NCI-H446 treated with DMSO at 0.1 percent for 48 hours (cell line): ENCODE measurements at regions not wholly inside any gene's neighbourhood (a gene's known extent, or its start where the extent isn't known, plus 50 kb on each side); places are given as distances from the start of the nearest gene placed in this dataset.
"Not testable (repeated sequence)": the region's sequence is repeated elsewhere in the genome, so short reads cannot be mapped to it uniquely, and the experiment has no call there.

Experiments
- DNase-seq: peaks from one replicate; lab custom pipeline; 2025; lab: John Stamatoyannopoulos, UW

GRCh38 chr7:69104023-69104422 lies 494.3 kb upstream of the AUTS2 start:
- DNase-seq: no peak

GRCh38 chr7:69105092-69105491 lies 493.2 kb upstream of the AUTS2 start:
- no peak for DNase-seq

- DNase-seq: no peak
Measured at GRCh38 chr7:69105981-69106380, 492.3 kb upstream of the AUTS2 start.

DNA sequence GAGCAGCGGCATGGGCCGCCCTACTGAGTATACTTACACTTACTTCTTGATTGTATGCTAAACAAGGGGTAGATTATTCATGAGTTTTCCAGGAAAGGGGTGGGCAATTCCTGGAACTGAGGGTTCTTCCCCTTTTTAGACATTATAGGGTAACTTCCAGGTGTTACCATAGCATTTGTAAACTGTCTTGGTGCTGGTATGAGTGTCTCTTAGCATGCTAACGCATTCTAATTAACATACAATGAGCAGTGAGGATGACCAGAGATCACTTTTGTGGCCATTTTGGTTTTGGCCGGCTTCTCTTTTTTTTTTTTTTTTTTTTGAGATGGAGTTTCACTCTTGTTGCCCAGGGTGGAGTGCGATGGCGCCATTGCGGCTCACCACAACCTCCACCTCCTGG lies 491.8 kb upstream of the AUTS2 start:
- not testable (repeated sequence) for DNase-seq

GRCh38 chr7:69106946-69107345 lies 491.3 kb upstream of the AUTS2 start:
- not testable (repeated sequence) for DNase-seq

DNA sequence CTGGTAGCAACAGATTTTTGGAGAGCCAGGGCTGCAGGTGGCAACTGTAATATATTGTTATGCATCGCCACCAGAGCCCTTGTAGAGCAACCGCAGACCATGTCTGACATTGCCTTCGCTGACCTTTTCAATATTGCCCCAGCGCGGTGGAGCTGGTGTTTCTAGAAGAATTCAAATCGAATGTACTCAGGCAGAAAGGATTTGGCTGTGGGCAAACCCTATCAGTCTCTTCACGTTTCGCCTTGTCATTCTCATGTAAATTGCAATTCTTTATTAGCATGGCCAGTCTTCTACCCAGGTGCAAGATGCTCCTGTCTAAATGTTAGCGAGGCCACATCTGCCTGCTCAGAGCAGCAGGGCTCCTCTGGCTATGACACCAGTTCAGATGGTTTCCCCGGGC lies 490.2 kb upstream of the AUTS2 start:
- DNase-seq: no peak

DNA sequence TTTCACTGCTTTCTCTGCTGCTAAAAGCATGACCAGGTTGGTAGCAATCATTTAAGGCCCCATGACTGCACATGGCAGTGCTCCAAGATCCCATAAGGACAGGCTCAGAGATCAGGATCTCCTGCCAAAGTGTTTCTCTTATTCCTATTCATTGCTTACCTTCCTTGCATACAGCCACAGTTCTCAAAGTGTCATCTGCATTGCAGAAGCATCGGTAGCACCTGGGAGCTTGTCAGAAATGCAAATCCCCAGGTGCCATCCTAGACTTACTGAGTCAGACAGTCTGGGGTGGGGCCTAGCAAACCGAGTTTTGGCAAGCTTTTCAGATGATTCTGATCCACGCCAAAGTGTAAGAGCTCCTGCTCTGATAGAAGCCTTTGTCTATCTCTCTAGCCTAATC lies 489.0 kb upstream of the AUTS2 start:
- no peak for DNase-seq

- no peak for DNase-seq
Measured at GRCh38 chr7:69109879-69110278, 488.4 kb upstream of the AUTS2 start.

GRCh38 chr7:69110450-69111050 lies 487.7 kb upstream of the AUTS2 start:
- DNase-seq: no peak

DNA sequence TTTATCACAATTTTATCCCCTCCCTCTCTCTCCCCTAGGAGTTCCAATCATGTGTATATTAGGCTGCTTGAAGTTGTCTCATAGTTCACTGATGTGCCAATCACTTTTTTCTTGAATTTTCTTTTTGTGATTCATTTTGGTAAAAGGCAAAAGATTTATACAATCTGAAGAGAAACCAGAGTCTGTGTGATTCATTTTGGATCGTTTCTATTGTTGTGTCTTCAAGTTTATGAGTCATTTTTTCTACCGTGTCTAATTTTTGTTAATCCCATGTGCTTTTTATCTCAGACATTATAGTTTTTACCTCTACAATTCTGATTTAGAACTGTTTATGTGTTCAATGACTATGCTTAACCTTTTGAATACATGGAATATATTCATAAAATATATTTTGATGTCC lies 483.9 kb upstream of the AUTS2 start:
- DNase-seq: no peak

GRCh38 chr7:69115788-69116187 lies 482.5 kb upstream of the AUTS2 start:
- DNase-seq: no peak

GRCh38 chr7:69116196-69116595 lies 482.1 kb upstream of the AUTS2 start:
- DNase-seq: not testable (repeated sequence)

DNA sequence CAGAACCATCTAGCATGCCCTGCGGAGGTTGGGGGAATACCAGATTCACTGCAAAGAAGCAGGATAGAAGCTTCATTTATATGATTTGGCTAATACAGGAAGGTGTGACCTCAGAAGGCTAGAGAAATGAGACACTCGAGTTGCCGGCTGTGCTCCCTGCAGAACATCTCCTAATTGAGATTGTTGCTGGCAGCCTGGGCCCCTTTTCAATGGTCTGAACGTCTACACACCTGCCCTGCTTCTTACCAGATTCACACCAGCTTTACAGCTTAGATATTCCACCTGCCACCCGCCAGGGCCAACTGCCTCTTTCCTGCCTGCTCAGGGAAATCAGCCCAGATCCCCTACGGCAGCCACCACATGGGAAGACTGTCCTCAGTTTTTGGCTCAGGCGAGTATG lies 475.3 kb upstream of the AUTS2 start:
- DNase-seq: no peak

- DNase-seq: no peak
Measured at GRCh38 chr7:69126896-69127479, 471.3 kb upstream of the AUTS2 start.

DNA sequence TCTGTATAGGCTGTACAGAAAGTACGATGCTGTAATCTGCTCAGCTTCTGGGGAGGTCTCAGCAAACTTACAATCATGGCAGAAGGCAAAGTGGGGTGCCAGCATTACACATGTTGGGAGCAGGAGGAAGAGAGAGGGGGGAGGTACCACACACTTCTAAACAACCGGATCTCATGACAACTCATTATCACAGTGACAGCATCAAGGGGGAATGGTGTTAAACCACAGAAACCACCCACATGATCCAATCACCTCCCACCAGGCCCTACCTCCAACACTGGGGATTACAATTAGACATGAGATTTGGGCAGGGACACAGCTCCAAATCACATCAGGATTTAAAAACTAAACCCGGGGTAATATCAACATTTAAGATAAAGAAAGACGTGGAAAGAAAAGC lies 468.8 kb upstream of the AUTS2 start:
- no peak for DNase-seq

DNA sequence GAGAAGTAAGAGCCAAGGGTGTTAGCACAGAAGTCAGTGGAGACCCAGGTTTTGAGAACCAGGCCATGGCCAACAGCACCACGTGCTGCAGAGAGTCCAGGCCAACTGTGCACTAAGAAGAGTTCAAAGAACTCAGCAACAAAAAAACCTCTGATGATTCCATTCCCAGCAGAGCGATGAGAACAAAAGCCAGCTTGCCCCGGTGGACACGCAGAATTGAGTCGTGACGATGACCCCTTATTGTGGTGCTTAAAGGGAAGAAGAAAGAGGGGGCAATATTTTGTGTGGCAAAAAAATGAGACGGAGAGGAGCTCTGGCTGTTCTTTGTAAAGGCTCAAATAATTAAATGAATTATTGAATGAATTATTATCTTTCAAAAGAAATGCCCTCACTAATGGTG lies 468.3 kb upstream of the AUTS2 start:
- no peak for DNase-seq

GRCh38 chr7:69130396-69130795 lies 467.9 kb upstream of the AUTS2 start:
- no peak for DNase-seq

DNA sequence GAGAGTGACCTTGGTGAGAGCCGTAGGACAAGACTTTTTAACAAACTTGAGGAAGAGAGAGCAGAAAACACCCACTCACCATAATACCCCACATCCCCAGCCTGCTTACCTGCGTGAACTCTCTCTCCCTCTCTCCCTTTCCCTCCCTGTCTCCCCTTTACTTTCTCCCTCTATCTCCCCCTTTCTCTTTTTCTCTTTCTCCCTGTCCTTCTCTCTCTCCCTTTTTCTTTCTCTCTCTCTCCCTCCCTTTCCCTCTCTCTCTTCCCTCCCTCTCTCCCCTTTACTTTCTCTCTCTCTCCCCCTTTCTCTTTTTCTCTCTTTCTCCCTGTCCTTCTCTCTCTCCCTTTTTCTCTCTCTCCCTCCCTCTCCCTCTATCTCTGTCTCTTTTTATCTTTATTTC lies 464.0 kb upstream of the AUTS2 start:
- DNase-seq: no peak

GRCh38 chr7:69147631-69148030 lies 450.6 kb upstream of the AUTS2 start:
- no peak for DNase-seq

GRCh38 chr7:69149804-69150782 lies 448.2 kb upstream of the AUTS2 start:
- DNase-seq: no peak

DNA sequence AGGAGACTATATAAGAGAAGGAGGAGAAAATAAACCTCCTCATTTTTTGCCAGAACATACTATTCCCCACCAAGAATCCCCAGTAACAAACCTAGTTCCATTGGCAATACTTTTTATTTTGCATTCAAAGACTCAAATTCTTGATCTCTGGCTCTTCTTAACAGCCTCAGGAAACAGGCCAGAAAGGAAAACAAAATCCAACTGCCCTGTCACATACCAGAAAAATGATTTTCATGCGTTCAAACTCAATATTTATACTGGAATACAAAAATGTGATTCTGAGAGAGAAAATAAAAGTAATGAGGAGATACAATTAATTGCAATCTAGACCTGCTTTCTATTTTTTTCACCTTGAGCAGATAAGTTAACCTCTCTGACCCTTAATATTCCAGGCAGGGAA lies 435.9 kb upstream of the AUTS2 start:
- no peak for DNase-seq

DNA sequence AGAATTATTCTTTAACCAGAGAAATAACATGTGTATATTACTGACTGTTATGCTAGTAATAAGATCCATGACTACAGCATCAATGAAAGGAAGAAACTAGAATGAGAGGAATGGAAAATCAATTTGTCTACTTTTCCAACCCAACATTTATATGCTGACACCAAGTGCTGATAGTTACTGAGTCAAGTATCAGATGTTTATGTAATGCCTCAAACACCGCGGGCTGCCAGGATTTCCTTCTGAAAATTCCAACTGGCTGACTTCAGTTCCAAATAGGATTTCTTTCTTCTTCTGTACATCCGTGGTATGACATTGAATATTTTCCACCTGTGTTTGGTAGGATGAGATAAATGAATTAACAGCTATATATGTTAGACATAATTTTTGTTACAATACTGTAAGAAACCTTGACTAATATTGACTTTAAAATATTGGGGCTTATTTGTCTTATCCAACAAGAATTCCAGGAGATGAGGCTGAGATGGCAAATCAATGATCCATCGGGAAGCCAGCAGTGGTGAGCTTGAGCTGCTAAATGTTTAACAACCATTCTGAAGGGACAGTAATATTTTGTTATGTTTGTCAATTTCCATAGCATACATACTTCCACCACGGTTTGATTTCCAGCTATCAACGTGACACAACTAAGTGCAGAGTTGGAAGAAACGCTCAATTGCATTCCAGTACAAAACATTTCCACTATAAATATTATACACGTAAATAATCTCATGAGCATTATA lies 435.2 kb upstream of the AUTS2 start:
- DNase-seq: no peak
